SK-N-SH (cell line): ENCODE measurements at regions not wholly inside any gene's neighbourhood (a gene's known extent, or its start where the extent isn't known, plus 50 kb on each side); places are given as distances from the start of the nearest gene placed in this dataset.

ENCODE experiments used
- CTCF ChIA-PET: fragments of 300-600, 350-600 bp; formaldehyde crosslinking; extraction: SDS; loops from one replicate; lab custom pipeline; 2021; lab: Yijun Ruan, JAX
- POLR2A ChIA-PET: fragments of 350-600 bp; sonication (Branson Sonifier 250); formaldehyde crosslinking; extraction: SDS; loops from one replicate; lab custom pipeline; 2020; ENCODE audit warnings: antibody characterized with exemption, inconsistent platforms; lab: Yijun Ruan, JAX
- DNase-seq: peaks from one replicate; pipeline ENCODE4 v3.0.0; 2012
- H2AFZ ChIP-seq: fragments of 200-600 bp; sonication (generic); 2 replicates; pipeline ENCODE4 v1.8.1; 2016; ENCODE audit warnings: antibody characterized with exemption, mild to moderate bottlenecking, low read depth
- H3F3A ChIP-seq: fragments of 200-600 bp; sonication (generic); replicated peaks from 2 replicates; pipeline ENCODE3; 2016; ENCODE audit warnings: antibody characterized with exemption, mild to moderate bottlenecking; ENCODE audit not compliant: insufficient read depth
- H3K27ac ChIP-seq, 2 experiments: fragments of 200-500 bp in 1 of 2; fragments of 200-600 bp in 1 of 2; sonication (Bioruptor generic) in 1 of 2; sonication (generic), shearing (Covaris generic) in 1 of 2; 2 replicates each; pipeline versions ENCODE4 v1.5.1 to v1.6.1; 2014 to 2016; ENCODE audit warnings: low read depth in 2 of 2, inconsistent platforms in 1 of 2, low read length in 1 of 2, mild to moderate bottlenecking in 1 of 2, mixed read lengths in 1 of 2
- H3K27me3 ChIP-seq: fragments of 200-600 bp; sonication (generic), shearing (Covaris generic); 2 replicates; pipeline ENCODE4 v1.6.1; 2016; ENCODE audit warnings: mixed run types; ENCODE audit not compliant: insufficient read depth
- H3K36me3 ChIP-seq, 2 experiments: fragments of 200-500 bp in 1 of 2; fragments of 200-600 bp in 1 of 2; sonication (Bioruptor generic) in 1 of 2; sonication (generic) in 1 of 2; replicated peaks in 1 of 2; 2 replicates each; pipeline versions ENCODE3 to v1.5.1; 2014 to 2016; ENCODE audit warnings: low read length in 1 of 2, mild to moderate bottlenecking in 1 of 2; ENCODE audit not compliant: insufficient read depth in 2 of 2, control insufficient read depth in 1 of 2
- H3K4me1 ChIP-seq, 2 experiments: fragments of 200-500 bp in 1 of 2; fragments of 200-600 bp in 1 of 2; sonication (Bioruptor generic) in 1 of 2; sonication (generic), shearing (Covaris generic) in 1 of 2; 2 replicates each; pipeline versions ENCODE4 v1.5.1 to v1.6.1; 2014 to 2016; ENCODE audit warnings: low read depth in 1 of 2, low read length in 1 of 2, mixed run types in 1 of 2; ENCODE audit not compliant: insufficient read depth in 2 of 2, control insufficient read depth in 1 of 2
- H3K4me2 ChIP-seq: fragments of 200-600 bp; sonication (generic), shearing (Covaris generic); 2 replicates; pipeline ENCODE4 v1.6.1; 2017; ENCODE audit warnings: mixed run types
- H3K4me3 ChIP-seq, 2 experiments: fragments of 200-500 bp in 1 of 2; fragments of 200-600 bp in 1 of 2; sonication (Bioruptor generic) in 1 of 2; sonication (generic), shearing (Covaris generic) in 1 of 2; 2 replicates each; pipeline versions ENCODE4 v1.5.1 to v1.8.1; 2014 to 2016; ENCODE audit warnings: low read depth in 2 of 2, inconsistent platforms in 1 of 2, low read length in 1 of 2, mild to moderate bottlenecking in 1 of 2, mixed read lengths in 1 of 2, moderate library complexity in 1 of 2
- H3K79me2 ChIP-seq: fragments of 200-600 bp; sonication (generic); 2 replicates; pipeline ENCODE4 v1.8.1; 2017; ENCODE audit warnings: mild to moderate bottlenecking; ENCODE audit not compliant: insufficient read depth
- H3K9ac ChIP-seq: fragments of 200-600 bp; sonication (generic); 2 replicates; pipeline ENCODE4 v1.6.1; 2017; ENCODE audit warnings: mixed run types
- H3K9me2 ChIP-seq: fragments of 200-600 bp; sonication (generic); 2 replicates; pipeline ENCODE4 v1.6.1; 2017; ENCODE audit warnings: mixed run types
- H3K9me3 ChIP-seq: fragments of 200-600 bp; sonication (generic); 2 replicates; pipeline ENCODE4 v1.6.1; 2017; ENCODE audit warnings: mixed run types, mild to moderate bottlenecking, moderate library complexity
- H4K20me1 ChIP-seq: fragments of 200-600 bp; sonication (generic); 2 replicates; pipeline ENCODE4 v1.6.1; 2017; ENCODE audit warnings: mild to moderate bottlenecking, mixed run types; ENCODE audit not compliant: insufficient read depth
- CHD2 ChIP-seq: fragments of 150-350 bp; IDR thresholded peaks from 2 replicates; pipeline ENCODE4 v1.6.1; 2018; ENCODE audit warnings: low read length; ENCODE audit not compliant: partially characterized antibody
- FOSL2 ChIP-seq: IDR thresholded peaks from 2 replicates; pipeline ENCODE4 v1.4.0; 2012; ENCODE audit warnings: low read depth, mild to moderate bottlenecking, moderate library complexity, borderline replicate concordance
- JUND ChIP-seq: IDR thresholded peaks from 2 replicates; pipeline ENCODE4 v1.4.0; 2012
- MAX ChIP-seq: IDR thresholded peaks from 2 replicates; pipeline ENCODE4 v1.4.0; 2012; ENCODE audit warnings: low read depth
- MEF2A ChIP-seq: IDR thresholded peaks from 2 replicates; pipeline ENCODE4 v1.4.0; 2012; ENCODE audit warnings: low read depth, borderline replicate concordance
- MXI1 ChIP-seq: IDR thresholded peaks from 2 replicates; pipeline ENCODE4 v1.6.1; 2012; ENCODE audit warnings: mild to moderate bottlenecking, low read depth, low read length, improper control_type of control experiment
- NFIC ChIP-seq: IDR thresholded peaks from 2 replicates; pipeline ENCODE4 v1.4.0; 2012; ENCODE audit warnings: borderline replicate concordance
- REST ChIP-seq: IDR thresholded peaks from 2 replicates; pipeline ENCODE4 v1.6.1; 2012; ENCODE audit warnings: mild to moderate bottlenecking, low read depth, low read length, moderate library complexity
- RFX5 ChIP-seq: IDR thresholded peaks from 2 replicates; pipeline ENCODE4 v1.6.1; 2012; ENCODE audit warnings: mild to moderate bottlenecking, improper control_type of control experiment, low read length
- SIN3A ChIP-seq: IDR thresholded peaks from 2 replicates; pipeline ENCODE4 v1.6.1; 2012; ENCODE audit warnings: low read depth, mild to moderate bottlenecking, low read length, moderate library complexity, borderline replicate concordance
- TAF1 ChIP-seq: IDR thresholded peaks from 2 replicates; pipeline ENCODE4 v1.6.1; 2012; ENCODE audit warnings: low read depth, mild to moderate bottlenecking, low read length, moderate library complexity, borderline replicate concordance
- TCF12 ChIP-seq: IDR thresholded peaks from 2 replicates; pipeline ENCODE4 v1.4.0; 2012
- TEAD4 ChIP-seq: IDR thresholded peaks from 2 replicates; pipeline ENCODE4 v1.4.0; 2012; ENCODE audit warnings: mild to moderate bottlenecking, borderline replicate concordance; ENCODE audit not compliant: insufficient read depth
- USF2 ChIP-seq: fragments of 150-350 bp; IDR thresholded peaks from 2 replicates; pipeline ENCODE4 v1.6.1; 2017; ENCODE audit warnings: antibody characterized with exemption, low read length, low read depth, borderline replicate concordance
- WGBS: methylation state at CpG from one replicate; pipeline ENCODE4 v1.1.6; 2017; ENCODE audit warnings: low lambda C conversion rate; 5-methylcytosine and 5-hydroxymethylcytosine counted together

GRCh38 chr12:18818579-18819268, 80.8 kb downstream of the CAPZA3 start:
- WGBS, result 76% methylated on average over 6 of the region's 6 CpGs
- TF ChIP-seq NFIC (no peak), MEF2A (no peak), JUND (no peak), TEAD4 (no peak), CHD2 (no peak), SIN3A (no peak), USF2 (no peak), MXI1 (no peak), RFX5 (no peak), REST (no peak), FOSL2 (no peak), MAX (no peak), TAF1 (no peak), TCF12 (no peak)
- TF ChIP-seq, all 33 proteins: peak for 0
- CTCF ChIA-PET, result no interaction called here
- no peak overlapping the region for H2AFZ ChIP-seq
- H3K36me3 ChIP-seq, result no peaks in the 10 kb centered on the region
- no peaks in the 10 kb centered on the region for H3K27me3 ChIP-seq
- POLR2A ChIA-PET, result no interaction called here
- H3K4me2 ChIP-seq, result no peak overlapping the region
- no peaks in the 10 kb centered on the region for H3K79me2 ChIP-seq
- no peaks in the 10 kb centered on the region for H3K9me2 ChIP-seq
- H3K27ac ChIP-seq, result no peak overlapping the region
- H3K4me3 ChIP-seq, result no peak overlapping the region
- no peak for DNase-seq
- no peaks in the 10 kb centered on the region for H3K4me1 ChIP-seq
- H3F3A ChIP-seq, result no peaks in the 10 kb centered on the region
- H3K9ac ChIP-seq, result no peak overlapping the region
- no peaks in the 10 kb centered on the region for H3K9me3 ChIP-seq
- H4K20me1 ChIP-seq, result no peaks in the 10 kb centered on the region
